ENCODE measurements at regions not wholly inside any gene's neighbourhood (a gene's known extent, or its start where the extent isn't known, plus 50 kb on each side); places are given as distances from the start of the nearest gene placed in this dataset.

DNA sequence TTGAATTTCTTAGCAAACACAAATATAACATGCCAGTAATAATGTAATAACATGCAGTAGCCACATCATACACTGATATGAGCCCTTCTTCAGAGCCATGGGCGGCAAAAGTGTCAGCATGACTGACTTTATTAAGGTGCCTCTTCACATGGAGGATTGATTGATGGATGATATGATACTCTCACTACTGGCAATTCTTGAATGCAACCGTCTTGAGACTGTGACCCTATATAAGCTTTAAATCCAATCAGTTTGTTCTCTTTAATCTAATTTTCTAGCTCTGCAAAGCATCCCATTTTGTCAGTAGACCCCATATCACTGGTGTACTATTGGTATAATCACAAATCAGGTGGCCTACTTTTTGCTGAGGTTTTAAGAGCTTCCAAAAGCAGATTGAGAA is 463.7 kb upstream of the ROBO2 start:
- TF ChIP-seq, protein P1, sequence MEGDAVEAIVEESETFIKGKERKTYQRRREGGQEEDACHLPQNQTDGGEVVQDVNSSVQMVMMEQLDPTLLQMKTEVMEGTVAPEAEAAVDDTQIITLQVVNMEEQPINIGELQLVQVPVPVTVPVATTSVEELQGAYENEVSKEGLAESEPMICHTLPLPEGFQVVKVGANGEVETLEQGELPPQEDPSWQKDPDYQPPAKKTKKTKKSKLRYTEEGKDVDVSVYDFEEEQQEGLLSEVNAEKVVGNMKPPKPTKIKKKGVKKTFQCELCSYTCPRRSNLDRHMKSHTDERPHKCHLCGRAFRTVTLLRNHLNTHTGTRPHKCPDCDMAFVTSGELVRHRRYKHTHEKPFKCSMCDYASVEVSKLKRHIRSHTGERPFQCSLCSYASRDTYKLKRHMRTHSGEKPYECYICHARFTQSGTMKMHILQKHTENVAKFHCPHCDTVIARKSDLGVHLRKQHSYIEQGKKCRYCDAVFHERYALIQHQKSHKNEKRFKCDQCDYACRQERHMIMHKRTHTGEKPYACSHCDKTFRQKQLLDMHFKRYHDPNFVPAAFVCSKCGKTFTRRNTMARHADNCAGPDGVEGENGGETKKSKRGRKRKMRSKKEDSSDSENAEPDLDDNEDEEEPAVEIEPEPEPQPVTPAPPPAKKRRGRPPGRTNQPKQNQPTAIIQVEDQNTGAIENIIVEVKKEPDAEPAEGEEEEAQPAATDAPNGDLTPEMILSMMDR (IDR thresholded peaks at IDR 0.05; ENCODE audit: extremely low read depth, missing control alignments): no peak

GRCh38 chr3:76582098-76582497 is 457.8 kb upstream of the ROBO2 start:
- no peak for DNase-seq (ENCODE audit: low spot score)
- TF ChIP-seq, protein P1 (IDR thresholded peaks at IDR 0.05; ENCODE audit: extremely low read depth, missing control alignments): no peak

More for the DNA sequence above, 463.7 kb upstream of the ROBO2 start:
- DNase-seq (ENCODE audit: low spot score): no peak

DNA sequence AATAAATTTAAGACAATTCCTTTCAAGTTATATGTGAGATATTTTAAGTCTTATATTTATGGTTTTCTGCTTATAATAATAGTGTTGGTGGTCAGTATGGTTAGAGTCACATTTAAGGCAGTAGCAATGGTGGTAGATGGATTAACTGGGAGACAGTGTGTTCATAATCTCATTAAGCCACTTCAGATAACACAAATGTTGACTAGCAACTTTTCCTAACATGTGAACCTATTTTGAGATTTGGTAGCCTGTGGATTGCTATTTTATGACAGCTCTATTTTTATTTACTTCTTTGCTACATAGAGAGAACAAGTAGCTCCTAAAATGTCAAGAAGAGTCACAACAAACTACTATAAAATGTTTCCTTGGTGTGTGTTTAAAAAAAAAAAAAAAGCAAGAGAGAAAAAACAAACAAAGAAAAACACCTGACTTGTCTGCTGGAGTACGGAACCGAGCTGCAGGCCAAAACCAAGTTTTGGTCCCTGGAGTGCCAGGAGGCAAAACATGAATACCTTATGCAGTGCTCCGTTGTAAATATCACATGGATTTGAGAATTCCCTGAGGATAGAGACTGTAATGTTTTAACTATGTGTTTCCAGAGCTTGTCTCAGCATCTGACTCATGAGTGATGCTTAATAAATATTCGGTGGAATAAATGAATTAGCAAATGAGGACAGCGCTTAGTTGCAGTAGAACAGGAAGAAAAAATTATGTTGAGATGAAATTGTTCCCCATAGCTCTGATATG is 457.1 kb upstream of the ROBO2 start:
- TF ChIP-seq, protein P1 (IDR thresholded peaks at IDR 0.05; ENCODE audit: extremely low read depth, missing control alignments): no peak
- no peak for DNase-seq (ENCODE audit: low spot score)

DNA sequence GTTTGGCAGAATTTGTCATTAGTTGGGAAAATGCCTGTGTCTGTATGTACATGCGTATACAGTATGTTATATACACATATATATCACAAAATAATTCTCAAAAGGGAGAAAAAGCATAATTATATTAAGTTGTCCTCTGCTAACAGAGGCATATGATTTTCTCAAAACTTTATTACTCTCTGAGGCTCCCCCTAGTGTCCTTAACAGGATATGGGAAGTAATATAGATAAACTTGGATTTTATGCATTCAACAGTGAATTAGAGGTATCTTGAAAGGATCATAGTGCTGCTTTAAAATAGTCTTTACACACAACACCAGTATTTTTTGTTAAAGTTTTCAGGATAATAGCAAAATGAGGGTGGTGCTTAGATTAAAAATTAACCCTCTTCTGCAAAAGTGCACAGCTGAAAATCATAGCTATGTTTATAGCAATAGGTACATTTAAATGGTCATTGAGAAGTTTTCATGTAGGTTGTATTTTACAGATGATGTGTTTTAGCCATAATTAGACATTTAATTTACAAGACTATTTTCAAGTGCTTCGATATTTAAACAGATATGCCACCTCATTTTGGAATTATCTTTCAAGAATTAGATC is 454.0 kb upstream of the ROBO2 start:
- TF ChIP-seq, protein P1 (IDR thresholded peaks at IDR 0.05; ENCODE audit: extremely low read depth, missing control alignments): peak; percentile 26
- peak; percentile 20 for DNase-seq (ENCODE audit: low spot score)

DNA sequence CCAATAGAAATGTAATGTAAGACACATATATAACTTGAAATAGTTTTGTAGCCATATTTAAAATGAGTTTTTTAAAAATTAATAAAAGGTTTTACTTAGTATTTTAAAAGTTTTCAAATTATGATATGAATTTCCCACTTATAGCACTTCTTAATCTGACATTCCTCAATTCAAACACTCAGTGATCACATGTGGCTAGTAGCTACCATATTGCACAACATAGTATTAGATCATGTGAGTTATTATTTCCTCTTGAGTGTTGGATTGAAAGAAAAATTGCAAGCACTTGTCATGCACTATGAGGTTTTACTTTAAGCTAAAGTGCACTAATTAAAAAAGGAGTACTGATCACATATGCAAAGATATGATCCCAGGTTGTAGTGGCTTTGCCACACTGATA is 453.4 kb upstream of the ROBO2 start:
- no peak for DNase-seq (ENCODE audit: low spot score)
- TF ChIP-seq, protein P1 (IDR thresholded peaks at IDR 0.05; ENCODE audit: extremely low read depth, missing control alignments): no peak

GRCh38 chr3:76610150-76610549 is 429.7 kb upstream of the ROBO2 start:
- TF ChIP-seq, protein P1 (IDR thresholded peaks at IDR 0.05; ENCODE audit: extremely low read depth, missing control alignments): no peak
- DNase-seq (ENCODE audit: low spot score): no peak

- TF ChIP-seq, protein P1 (IDR thresholded peaks at IDR 0.05; ENCODE audit: extremely low read depth, missing control alignments): no peak
- DNase-seq (ENCODE audit: low spot score): no peak
Measured at GRCh38 chr3:76615719-76616118, 424.2 kb upstream of the ROBO2 start.

Measured in GM20000 (cell line).